Calu3 (cell line): ENCODE measurements at regions not wholly inside any gene's neighbourhood (a gene's known extent, or its start where the extent isn't known, plus 50 kb on each side); places are given as distances from the start of the nearest gene placed in this dataset.

Source experiments
- BruUV-seq: library from RNA; stranded (reverse); fragments of 400-500 nt; replicated peaks from 2 replicates; lab custom pipeline; 2021; lab: Mats Ljungman, UMichigan
- CTCF ChIA-PET: fragments of 300-600 bp; sonication (Branson Sonifier 250); formaldehyde crosslinking; loops from one replicate; lab custom pipeline; 2022; ENCODE audit warnings: antibody characterized with exemption; lab: Charles Lee
- DNase-seq: peaks from one replicate; pipeline ENCODE4 v3.0.0; 2022
- H3K27ac Mint-ChIP-seq: one replicate; pipeline ENCODE4 v1.8.0; 2022; ENCODE audit warnings: mixed read lengths; ENCODE audit not compliant: unreplicated experiment
- H3K27me3 Mint-ChIP-seq: one replicate; pipeline ENCODE4 v1.8.0; 2022; ENCODE audit warnings: mixed read lengths; ENCODE audit not compliant: unreplicated experiment
- H3K36me3 Mint-ChIP-seq: one replicate; pipeline ENCODE4 v1.8.0; 2022; ENCODE audit warnings: mild to moderate bottlenecking, moderate library complexity, mixed read lengths; ENCODE audit not compliant: insufficient read depth, unreplicated experiment
- H3K4me1 Mint-ChIP-seq: one replicate; pipeline ENCODE4 v1.8.0; 2022; ENCODE audit warnings: mild to moderate bottlenecking, low read depth, mixed read lengths; ENCODE audit not compliant: unreplicated experiment
- H3K4me3 Mint-ChIP-seq: one replicate; pipeline ENCODE4 v1.8.0; 2022; ENCODE audit warnings: mild to moderate bottlenecking, low read depth, moderate library complexity, mixed read lengths; ENCODE audit not compliant: unreplicated experiment
- H3K9me3 Mint-ChIP-seq: one replicate; pipeline ENCODE4 v1.8.0; 2022; ENCODE audit warnings: low read depth, mixed read lengths; ENCODE audit not compliant: unreplicated experiment
- CTCF ChIP-seq: fragments of 200-600 bp; IDR thresholded peaks from one replicate; pipeline ENCODE4 v1.8.0; 2022; ENCODE audit warnings: antibody characterized with exemption; ENCODE audit not compliant: unreplicated experiment
- intact Hi-C: fragments of 100-400 bp; cut with micrococcal nuclease; formaldehyde crosslinking; loops from one replicate; pipeline ENCODE4 v1.10.0; 2022; ENCODE audit not compliant: unreplicated experiment

- no peaks in the 10 kb centered on the region for H3K27me3 Mint-ChIP-seq
- intact Hi-C loops, result no loop called here
- no peak overlapping the region for H3K27ac Mint-ChIP-seq
- DNase-seq, result no peak
- CTCF ChIA-PET, result no interaction called here
- no TSS peak for BruUV-seq
- no peaks in the 10 kb centered on the region for H3K4me1 Mint-ChIP-seq
- H3K4me3 Mint-ChIP-seq, result no peak overlapping the region
- no peaks in the 10 kb centered on the region for H3K36me3 Mint-ChIP-seq
- no peak for TF ChIP-seq CTCF
- no peaks in the 10 kb centered on the region for H3K9me3 Mint-ChIP-seq
Observed at GRCh38 chr14:53472306-53472705, 319.2 kb upstream of the DDHD1 start.

GRCh38 chr14:53470351-53471043, 317.4 kb upstream of the DDHD1 start:
- Mint-ChIP-seq H3K4me1 (no peaks in the 10 kb centered on the region), H3K27ac (no peak overlapping the region), H3K27me3 (no peaks in the 10 kb centered on the region), H3K4me3 (no peak overlapping the region), H3K36me3 (no peaks in the 10 kb centered on the region), H3K9me3 (no peaks in the 10 kb centered on the region)
- intact Hi-C loops, result no loop called here
- DNase-seq, result no peak
- TF ChIP-seq CTCF, result no peak
- BruUV-seq, result no TSS peak
- CTCF ChIA-PET, result no interaction called here

- H3K4me3 Mint-ChIP-seq, result no peak overlapping the region
- intact Hi-C loops, result no loop called here
- BruUV-seq, result no TSS peak
- peaks cover 4% of the 10 kb centered on the region for H3K27me3 Mint-ChIP-seq
- no peak overlapping the region for H3K27ac Mint-ChIP-seq
- no peaks in the 10 kb centered on the region for H3K4me1 Mint-ChIP-seq
- no peak for DNase-seq
- no peak for TF ChIP-seq CTCF
- no peaks in the 10 kb centered on the region for H3K36me3 Mint-ChIP-seq
- H3K9me3 Mint-ChIP-seq, result no peaks in the 10 kb centered on the region
- CTCF ChIA-PET, result no interaction called here
Observed at GRCh38 chr14:53468876-53469275, 315.8 kb upstream of the DDHD1 start.

- Mint-ChIP-seq H3K36me3 (no peaks in the 10 kb centered on the region), H3K4me1 (no peaks in the 10 kb centered on the region), H3K27ac (no peak overlapping the region), H3K27me3 (peaks cover 17% of the 10 kb centered on the region), H3K4me3 (no peak overlapping the region), H3K9me3 (no peaks in the 10 kb centered on the region)
- no TSS peak for BruUV-seq
- intact Hi-C loops, result no loop called here
- CTCF ChIA-PET, result no interaction called here
- TF ChIP-seq CTCF, result no peak
- no peak for DNase-seq
Observed at GRCh38 chr14:53464376-53464775, 311.3 kb upstream of the DDHD1 start.
